PC-9 (cell line): ENCODE measurements at regions not wholly inside any gene's neighbourhood (a gene's known extent, or its start where the extent isn't known, plus 50 kb on each side); places are given as distances from the start of the nearest gene placed in this dataset.

ENCODE experiments used
- CTCF ChIP-seq: fragments of 200-600 bp; sonication (generic); conservative IDR thresholded peaks from 2 replicates; pipeline ENCODE4 v1.6.1; 2017; ENCODE audit warnings: mixed run types, antibody characterized with exemption, mild to moderate bottlenecking, moderate library complexity
- EZH2 ChIP-seq: fragments of 200-600 bp; sonication (generic); IDR thresholded peaks from 2 replicates; pipeline ENCODE4 v1.8.0; 2017; ENCODE audit warnings: antibody characterized with exemption, low read depth

GRCh38 chr5:77907786-77908185 lies 131.6 kb upstream of the TBCA start:
- TF ChIP-seq CTCF (no peak), EZH2 (no peak)
